ENCODE measurements at regions not wholly inside any gene's neighbourhood (a gene's known extent, or its start where the extent isn't known, plus 50 kb on each side); places are given as distances from the start of the nearest gene placed in this dataset.

DNA sequence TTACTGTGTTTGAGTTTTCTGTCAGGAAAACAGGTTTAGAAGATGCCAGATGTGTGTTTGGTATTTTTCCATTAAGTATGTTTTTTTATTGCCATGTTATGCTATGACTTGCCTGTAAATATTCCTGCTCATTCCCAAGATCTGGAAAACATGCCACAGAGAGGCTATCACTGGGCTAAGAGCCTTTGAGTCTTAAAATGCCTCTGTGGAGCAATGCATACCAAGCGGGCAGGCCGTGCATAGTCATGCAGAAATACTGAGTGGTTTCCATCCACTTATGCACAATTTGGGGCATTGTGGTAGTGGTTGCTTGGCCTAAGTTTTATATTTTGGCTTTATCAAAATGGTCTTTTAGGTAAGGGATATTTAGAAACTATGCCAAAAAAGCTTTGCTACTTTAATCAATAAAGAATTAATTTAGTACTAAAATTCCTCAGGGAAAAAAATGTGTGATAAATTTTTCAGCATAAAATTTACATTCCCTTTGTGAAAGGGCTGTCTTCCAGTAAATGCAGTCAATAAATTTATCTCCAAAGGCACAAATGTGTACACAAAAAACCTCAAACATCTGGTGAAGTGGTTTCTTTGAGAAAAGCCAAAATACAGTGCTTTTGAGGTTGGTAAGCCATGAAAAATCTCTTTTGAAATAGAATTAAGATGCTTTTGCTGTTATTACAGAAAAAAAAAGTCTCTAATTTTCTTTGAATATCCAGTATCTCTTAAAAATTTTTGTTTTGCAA lies 341.3 kb upstream of the FBXO33 start:
- ChIA-PET POLR2A (no interaction called here), CTCF (no interaction called here)
- DNase-seq (ENCODE audit: extremely low spot score): no peak
- TF ChIP-seq, protein P1, sequence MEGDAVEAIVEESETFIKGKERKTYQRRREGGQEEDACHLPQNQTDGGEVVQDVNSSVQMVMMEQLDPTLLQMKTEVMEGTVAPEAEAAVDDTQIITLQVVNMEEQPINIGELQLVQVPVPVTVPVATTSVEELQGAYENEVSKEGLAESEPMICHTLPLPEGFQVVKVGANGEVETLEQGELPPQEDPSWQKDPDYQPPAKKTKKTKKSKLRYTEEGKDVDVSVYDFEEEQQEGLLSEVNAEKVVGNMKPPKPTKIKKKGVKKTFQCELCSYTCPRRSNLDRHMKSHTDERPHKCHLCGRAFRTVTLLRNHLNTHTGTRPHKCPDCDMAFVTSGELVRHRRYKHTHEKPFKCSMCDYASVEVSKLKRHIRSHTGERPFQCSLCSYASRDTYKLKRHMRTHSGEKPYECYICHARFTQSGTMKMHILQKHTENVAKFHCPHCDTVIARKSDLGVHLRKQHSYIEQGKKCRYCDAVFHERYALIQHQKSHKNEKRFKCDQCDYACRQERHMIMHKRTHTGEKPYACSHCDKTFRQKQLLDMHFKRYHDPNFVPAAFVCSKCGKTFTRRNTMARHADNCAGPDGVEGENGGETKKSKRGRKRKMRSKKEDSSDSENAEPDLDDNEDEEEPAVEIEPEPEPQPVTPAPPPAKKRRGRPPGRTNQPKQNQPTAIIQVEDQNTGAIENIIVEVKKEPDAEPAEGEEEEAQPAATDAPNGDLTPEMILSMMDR (IDR thresholded peaks at IDR 0.05; ENCODE audit: control extremely low read depth, extremely low read depth, low read depth, missing control alignments): no peak

DNA sequence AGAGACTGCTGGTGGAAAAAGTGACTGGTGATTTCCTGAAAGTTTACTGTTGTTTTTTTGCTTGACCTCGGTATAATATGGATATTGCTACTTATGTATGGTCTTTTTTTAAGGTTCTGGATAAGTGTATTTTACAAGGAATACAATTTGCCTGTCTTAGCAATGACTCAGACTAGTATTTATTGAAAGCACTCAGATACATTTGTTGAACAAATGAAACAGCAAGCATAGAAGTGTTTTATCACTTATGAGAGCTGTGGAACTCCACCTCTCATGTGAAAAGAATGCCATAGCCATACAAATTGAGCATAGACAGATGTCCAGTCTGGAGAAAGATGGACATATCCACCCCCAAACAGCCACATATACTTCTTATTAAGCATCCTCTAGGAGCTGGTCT lies 340.4 kb upstream of the FBXO33 start:
- POLR2A ChIA-PET: no interaction called here
- CTCF ChIA-PET: no interaction called here
- DNase-seq (ENCODE audit: extremely low spot score): no peak
- TF ChIP-seq, protein P1 (IDR thresholded peaks at IDR 0.05; ENCODE audit: control extremely low read depth, extremely low read depth, low read depth, missing control alignments): no peak

DNA sequence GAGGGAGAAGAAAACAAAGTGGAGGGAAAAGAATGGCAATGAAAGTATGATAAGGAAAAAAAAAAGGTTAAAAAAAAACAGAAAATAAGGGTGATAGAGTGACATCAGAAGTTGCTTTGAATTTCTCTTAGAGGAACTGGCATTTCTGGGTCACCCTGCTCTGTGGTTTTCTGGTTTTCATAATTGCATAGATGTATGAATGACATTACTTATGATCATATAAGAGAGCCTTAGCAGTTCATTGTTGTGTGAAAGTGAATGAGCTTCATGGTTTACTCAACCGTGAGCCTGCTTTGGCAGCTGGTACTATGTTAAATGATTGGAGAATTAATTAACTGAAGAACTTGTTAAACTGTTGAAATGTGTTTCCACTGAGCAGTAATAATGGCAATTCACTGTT lies 336.4 kb upstream of the FBXO33 start:
- DNase-seq (ENCODE audit: extremely low spot score): no peak
- ChIA-PET CTCF (no interaction called here), POLR2A (no interaction called here)
- TF ChIP-seq, protein P1 (IDR thresholded peaks at IDR 0.05; ENCODE audit: control extremely low read depth, extremely low read depth, low read depth, missing control alignments): no peak

DNA sequence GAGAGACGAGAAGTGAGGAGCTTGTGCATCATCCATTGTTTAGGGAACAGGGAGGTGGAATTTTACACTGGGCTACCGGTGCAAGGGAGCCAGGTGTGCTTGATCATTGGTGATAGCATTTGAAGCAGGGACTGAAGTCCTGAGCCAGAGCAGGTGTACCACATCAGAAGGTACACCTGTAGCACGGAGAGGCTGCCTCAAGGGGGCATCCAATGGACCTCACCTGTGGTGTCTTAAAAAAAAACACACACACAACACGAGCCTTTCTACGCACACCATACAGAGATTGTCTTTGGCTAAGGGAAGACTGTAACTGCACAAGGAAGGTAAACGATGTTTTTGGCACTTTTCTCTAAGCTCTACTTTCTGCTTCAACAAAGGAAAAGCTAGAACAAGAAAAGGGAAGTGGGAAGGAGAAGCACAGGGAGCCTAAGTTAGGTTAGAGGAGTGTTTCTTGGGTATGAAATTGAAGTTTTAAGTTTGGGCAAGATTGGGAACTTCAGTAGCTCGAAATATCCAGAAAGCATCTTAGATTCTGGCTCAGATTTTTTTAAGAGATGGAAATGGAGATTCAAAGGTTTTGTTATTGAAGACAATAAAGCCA lies 334.3 kb upstream of the FBXO33 start:
- ChIA-PET CTCF (no interaction called here), POLR2A (no interaction called here)
- DNase-seq (ENCODE audit: extremely low spot score): no peak
- TF ChIP-seq, protein P1 (IDR thresholded peaks at IDR 0.05; ENCODE audit: control extremely low read depth, extremely low read depth, low read depth, missing control alignments): no peak

DNA sequence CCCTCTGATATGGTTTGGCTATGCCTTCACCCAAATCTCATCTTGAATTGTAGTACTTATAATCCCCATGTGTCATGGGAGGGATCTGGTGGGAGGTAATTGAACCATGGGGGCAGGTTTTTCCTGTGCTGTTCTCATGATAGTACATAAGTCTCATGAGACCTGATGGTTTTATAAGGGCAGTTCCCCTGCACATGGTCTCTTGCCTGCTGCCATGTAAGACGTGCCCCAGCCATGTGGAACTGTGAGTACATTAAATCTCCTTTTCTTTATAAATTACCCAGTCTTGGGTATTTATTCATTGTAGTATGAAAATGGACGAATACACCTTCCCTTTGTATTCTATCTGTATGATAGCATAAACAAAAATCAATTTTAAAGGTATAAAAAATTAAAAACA lies 333.4 kb upstream of the FBXO33 start:
- ChIA-PET POLR2A (no interaction called here), CTCF (no interaction called here)
- TF ChIP-seq, protein P1 (IDR thresholded peaks at IDR 0.05; ENCODE audit: control extremely low read depth, extremely low read depth, low read depth, missing control alignments): no peak
- no peak for DNase-seq (ENCODE audit: extremely low spot score)

DNA sequence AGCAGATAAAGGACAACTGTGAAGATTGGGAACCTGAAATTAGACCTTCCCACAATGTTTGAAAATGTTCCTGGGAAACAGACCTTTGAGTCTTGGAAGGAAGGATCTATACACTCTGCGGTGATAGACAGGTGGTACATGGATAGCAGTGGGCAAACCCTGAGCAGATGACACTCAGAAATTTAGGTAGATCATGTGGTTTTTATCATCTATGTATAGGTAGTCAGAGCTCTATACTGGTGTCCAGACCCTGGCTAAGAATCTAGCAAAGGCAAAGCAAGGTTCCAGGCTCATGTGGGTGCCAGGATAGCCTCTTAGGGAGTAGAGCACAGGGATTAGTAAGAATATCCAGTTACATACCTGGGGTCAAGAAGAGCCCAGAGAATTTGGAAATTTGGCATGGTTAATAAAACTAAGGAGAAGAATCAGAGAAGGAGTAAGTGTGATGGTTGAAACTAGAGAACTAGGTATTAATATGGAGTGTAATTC lies 331.2 kb upstream of the FBXO33 start:
- TF ChIP-seq, protein P1 (IDR thresholded peaks at IDR 0.05; ENCODE audit: control extremely low read depth, extremely low read depth, low read depth, missing control alignments): no peak
- POLR2A ChIA-PET: no interaction called here
- DNase-seq (ENCODE audit: extremely low spot score): no peak
- CTCF ChIA-PET: interaction anchor here (1.0 kb wide), 1 partner anchor 132 kb away, joined by 3 read pairs; no protein-coding TSS in a partner anchor
